Endodermal cell (in vitro differentiated cells): ENCODE measurements at regions not wholly inside any gene's neighbourhood (a gene's known extent, or its start where the extent isn't known, plus 50 kb on each side); places are given as distances from the start of the nearest gene placed in this dataset.
A peak's percentile ranks its signal among the peaks of the same experiment; 100 is the strongest.

Experiments
- DNase-seq: peaks from one replicate; pipeline ENCODE4 v3.0.0-alpha.2; 2017
- H3K27ac ChIP-seq: 2 replicates; pipeline ENCODE4 v1.5.1; 2013; ENCODE audit warnings: mild to moderate bottlenecking, low read depth, low read length, moderate library complexity
- H3K27me3 ChIP-seq: 2 replicates; pipeline ENCODE4 v1.6.1; 2013; ENCODE audit warnings: mild to moderate bottlenecking, low read length, moderate library complexity; ENCODE audit not compliant: insufficient read depth, control insufficient read depth, poor library complexity, severe bottlenecking
- H3K36me3 ChIP-seq: 2 replicates; pipeline ENCODE4 v1.7.0; 2013; ENCODE audit warnings: mild to moderate bottlenecking, low read length, moderate library complexity; ENCODE audit not compliant: control insufficient read depth, insufficient read depth
- H3K4me1 ChIP-seq: one replicate; pipeline ENCODE4 v1.7.0; 2013; ENCODE audit warnings: low read length; ENCODE audit not compliant: control insufficient read depth, insufficient read depth
- H3K4me3 ChIP-seq: 2 replicates; pipeline ENCODE4 v1.5.1; 2013; ENCODE audit warnings: mild to moderate bottlenecking, low read length, moderate library complexity
- H3K9ac ChIP-seq: 2 replicates; pipeline ENCODE4 v1.6.1; 2013; ENCODE audit warnings: mild to moderate bottlenecking, low read length, moderate library complexity; ENCODE audit not compliant: poor library complexity, severe bottlenecking; ENCODE audit errors: extremely low read depth
- H3K9me3 ChIP-seq: 2 replicates; pipeline ENCODE4 v1.6.1; 2013; ENCODE audit warnings: mild to moderate bottlenecking, low read length, moderate library complexity; ENCODE audit not compliant: control insufficient read depth
- H3K27ac Mint-ChIP-seq: 2 replicates; pipeline ENCODE4 v1.8.0; 2020; ENCODE audit warnings: mixed read lengths
- H3K27me3 Mint-ChIP-seq: 2 replicates; pipeline ENCODE4 v1.8.0; 2021; ENCODE audit warnings: mild to moderate bottlenecking, mixed read lengths; ENCODE audit not compliant: insufficient read depth
- H3K36me3 Mint-ChIP-seq: 2 replicates; pipeline ENCODE4 v1.8.0; 2020; ENCODE audit warnings: low read depth, mixed read lengths
- H3K4me1 Mint-ChIP-seq: 2 replicates; pipeline ENCODE4 v1.8.0; 2020; ENCODE audit warnings: mixed read lengths
- H3K4me3 Mint-ChIP-seq: 2 replicates; pipeline ENCODE4 v1.8.0; 2020; ENCODE audit warnings: mild to moderate bottlenecking, moderate library complexity, mixed read lengths
- H3K9me3 Mint-ChIP-seq: 2 replicates; pipeline ENCODE4 v1.8.0; 2020; ENCODE audit warnings: mild to moderate bottlenecking, mixed read lengths
- CTCF ChIP-seq: fragments of 200-600 bp; sonication (generic); conservative IDR thresholded peaks from 2 replicates; pipeline ENCODE4 v1.5.0; 2021; ENCODE audit warnings: antibody characterized with exemption, mild to moderate bottlenecking
- WGBS, 2 experiments: methylation state at CpG; one replicate each; pipeline versions ENCODE4 v1.1.5 to v1.1.7; 2013; ENCODE audit warnings: missing lambda C conversion rate in 2 of 2, mixed read lengths in 1 of 2; ENCODE audit not compliant: insufficient coverage in 1 of 2, insufficient read length in 1 of 2; 5-methylcytosine and 5-hydroxymethylcytosine counted together

- Histone ChIP-seq H3K4me1 (peaks cover 13% of the 10 kb centered on the region), H3K9ac (no peak overlapping the region), H3K27me3 (no peaks in the 10 kb centered on the region), H3K4me3 (no peak overlapping the region), H3K36me3 (no peaks in the 10 kb centered on the region), H3K27ac (no peak overlapping the region), H3K9me3 (no peaks in the 10 kb centered on the region)
- no peak for DNase-seq
- peaks cover 11% of the 10 kb centered on the region for H3K4me1 Mint-ChIP-seq
- 84 to 85% methylated on average over 3 to 4 of the region's 4 CpGs for WGBS, 2 experiments
- H3K27ac Mint-ChIP-seq: no peak overlapping the region
- no peaks in the 10 kb centered on the region for H3K9me3 Mint-ChIP-seq
- H3K27me3 Mint-ChIP-seq: no peaks in the 10 kb centered on the region
- TF ChIP-seq CTCF: no peak
- no peaks in the 10 kb centered on the region for H3K36me3 Mint-ChIP-seq
- no peak overlapping the region for H3K4me3 Mint-ChIP-seq
Observed at GRCh38 chr3:180177255-180177654, 140.5 kb upstream of the PEX5L start.

GRCh38 chr3:180179562-180179961, 142.8 kb upstream of the PEX5L start:
- no peaks in the 10 kb centered on the region for H3K9me3 ChIP-seq
- H3K4me3 Mint-ChIP-seq: no peak overlapping the region
- no peak overlapping the region for H3K27ac ChIP-seq
- 68 to 93% methylated on average over 2 of the region's 2 CpGs for WGBS, 2 experiments
- no peaks in the 10 kb centered on the region for H3K27me3 Mint-ChIP-seq
- DNase-seq: no peak
- no peaks in the 10 kb centered on the region for H3K36me3 ChIP-seq
- H3K4me1 ChIP-seq: peaks cover 15% of the 10 kb centered on the region
- no peak overlapping the region for H3K4me3 ChIP-seq
- H3K4me1 Mint-ChIP-seq: peaks cover 11% of the 10 kb centered on the region
- H3K9ac ChIP-seq: no peak overlapping the region
- TF ChIP-seq CTCF: no peak
- no peaks in the 10 kb centered on the region for H3K27me3 ChIP-seq
- H3K27ac Mint-ChIP-seq: peak overlapping the region; percentile 45
- no peaks in the 10 kb centered on the region for H3K9me3 Mint-ChIP-seq
- no peaks in the 10 kb centered on the region for H3K36me3 Mint-ChIP-seq

- Histone ChIP-seq H3K9ac (no peak overlapping the region), H3K4me3 (no peak overlapping the region), H3K27ac (no peak overlapping the region), H3K36me3 (no peaks in the 10 kb centered on the region), H3K4me1 (peaks cover 15% of the 10 kb centered on the region), H3K27me3 (no peaks in the 10 kb centered on the region), H3K9me3 (no peaks in the 10 kb centered on the region)
- no peak for TF ChIP-seq CTCF
- Mint-ChIP-seq H3K9me3 (no peaks in the 10 kb centered on the region), H3K27ac (no peak overlapping the region), H3K4me1 (peaks cover 11% of the 10 kb centered on the region), H3K36me3 (no peaks in the 10 kb centered on the region), H3K27me3 (no peaks in the 10 kb centered on the region), H3K4me3 (no peak overlapping the region)
- WGBS, 2 experiments: 93 to 100% methylated on average over 1 to 3 of the region's 3 CpGs
- no peak for DNase-seq
Observed at GRCh38 chr3:180180795-180181194, 144.1 kb upstream of the PEX5L start.
